ENCODE measurements at regions not wholly inside any gene's neighbourhood (a gene's known extent, or its start where the extent isn't known, plus 50 kb on each side); places are given as distances from the start of the nearest gene placed in this dataset.
"Not testable (repeated sequence)": the region's sequence is repeated elsewhere in the genome, so short reads cannot be mapped to it uniquely, and the experiment has no call there.

DNA sequence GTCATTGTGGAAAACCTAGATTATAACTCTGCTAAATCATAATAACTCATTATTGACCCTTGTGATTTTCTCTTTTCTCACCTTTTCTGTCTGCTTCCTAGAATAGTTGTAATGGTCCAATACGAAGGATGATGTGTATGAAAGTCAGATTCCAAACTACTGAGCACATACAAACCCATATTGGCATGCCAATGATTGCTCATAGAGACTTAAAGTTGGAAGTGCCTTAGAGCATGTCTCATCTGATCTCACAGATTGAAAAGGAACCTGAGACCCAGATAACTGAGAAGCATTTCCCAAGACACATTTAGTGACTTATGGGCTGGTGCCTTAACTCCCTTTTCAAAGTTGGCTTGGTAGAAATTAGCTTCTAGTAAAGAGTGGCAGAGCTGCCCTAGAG lies 594.3 kb downstream of the REEP3 start:
- no peak for DNase-seq (ENCODE audit: low read depth in 2 of 2)

DNA sequence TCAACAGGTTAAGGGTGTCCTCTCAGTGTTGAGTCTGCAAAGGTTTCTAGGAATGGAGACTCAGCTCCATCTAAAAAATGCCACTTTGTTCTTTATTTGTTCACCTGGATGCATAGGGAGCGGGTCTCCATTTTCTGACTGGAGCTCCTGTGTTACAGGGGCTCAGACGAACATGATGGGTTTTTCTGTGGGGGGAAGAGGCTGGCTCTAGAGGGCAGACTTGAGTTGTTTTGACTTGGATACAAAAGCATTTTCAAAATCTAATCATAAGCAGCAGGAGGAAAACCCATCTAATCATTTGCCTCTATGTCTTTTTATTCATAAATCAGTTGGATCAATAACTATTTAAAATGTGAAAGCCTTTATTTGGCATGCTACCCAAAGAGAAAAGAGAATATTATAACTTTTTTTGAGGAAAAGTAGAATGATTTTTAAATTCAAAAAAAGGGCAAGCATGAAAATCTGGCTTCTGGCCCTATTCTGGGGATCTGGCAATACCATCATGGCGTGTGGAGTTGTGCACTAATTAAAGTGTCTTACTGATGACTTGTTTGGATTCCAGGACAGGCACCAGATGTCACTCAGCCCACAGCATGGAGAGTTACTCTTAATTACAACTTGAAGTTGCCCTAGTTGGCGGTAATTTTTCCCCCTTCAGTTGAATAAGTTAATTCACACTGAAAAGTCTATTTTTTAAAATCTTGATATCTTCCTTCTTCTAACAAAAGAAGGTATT lies 594.9 kb downstream of the REEP3 start:
- no peak for DNase-seq (ENCODE audit: low read depth in 2 of 2)

DNA sequence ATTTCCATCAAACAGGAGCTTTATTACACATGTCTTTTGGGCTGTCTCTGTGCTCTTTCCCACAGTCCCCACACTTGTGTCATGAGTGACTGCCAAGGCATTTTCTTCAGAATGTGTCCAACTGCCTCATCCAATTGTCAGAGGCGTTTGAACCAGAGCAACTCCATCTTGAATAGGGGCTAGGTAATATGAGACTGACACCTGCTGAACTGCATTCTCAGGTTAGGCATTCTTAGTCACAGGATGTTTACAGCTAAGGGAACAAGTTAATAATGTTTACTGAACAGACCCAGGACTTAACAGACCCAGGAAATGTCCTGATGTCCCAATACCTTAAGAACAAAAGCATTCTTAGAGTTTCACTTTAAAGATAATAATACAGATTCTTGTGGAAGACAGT lies 595.5 kb downstream of the REEP3 start:
- DNase-seq (ENCODE audit: low read depth in 2 of 2) = no peak

DNA sequence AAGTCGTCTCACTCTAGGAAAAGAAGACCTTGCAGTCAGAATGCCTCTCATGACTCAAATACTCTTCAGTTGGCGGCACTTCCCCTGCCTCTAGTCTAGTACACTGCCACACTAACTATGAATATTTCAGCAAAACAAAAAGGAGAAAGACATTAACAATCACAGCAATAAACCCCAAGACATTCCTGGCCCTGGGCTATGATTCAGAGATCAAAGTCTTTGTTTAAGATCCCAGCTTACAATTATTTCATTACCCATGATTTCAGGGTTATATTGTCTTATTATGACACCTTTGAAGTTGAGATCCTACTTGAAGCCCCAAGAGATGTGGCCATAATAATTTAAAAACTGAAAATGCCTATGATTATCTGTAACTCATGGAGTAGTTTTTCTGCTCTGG lies 597.5 kb downstream of the REEP3 start:
- no peak for DNase-seq (ENCODE audit: low read depth in 2 of 2)

DNA sequence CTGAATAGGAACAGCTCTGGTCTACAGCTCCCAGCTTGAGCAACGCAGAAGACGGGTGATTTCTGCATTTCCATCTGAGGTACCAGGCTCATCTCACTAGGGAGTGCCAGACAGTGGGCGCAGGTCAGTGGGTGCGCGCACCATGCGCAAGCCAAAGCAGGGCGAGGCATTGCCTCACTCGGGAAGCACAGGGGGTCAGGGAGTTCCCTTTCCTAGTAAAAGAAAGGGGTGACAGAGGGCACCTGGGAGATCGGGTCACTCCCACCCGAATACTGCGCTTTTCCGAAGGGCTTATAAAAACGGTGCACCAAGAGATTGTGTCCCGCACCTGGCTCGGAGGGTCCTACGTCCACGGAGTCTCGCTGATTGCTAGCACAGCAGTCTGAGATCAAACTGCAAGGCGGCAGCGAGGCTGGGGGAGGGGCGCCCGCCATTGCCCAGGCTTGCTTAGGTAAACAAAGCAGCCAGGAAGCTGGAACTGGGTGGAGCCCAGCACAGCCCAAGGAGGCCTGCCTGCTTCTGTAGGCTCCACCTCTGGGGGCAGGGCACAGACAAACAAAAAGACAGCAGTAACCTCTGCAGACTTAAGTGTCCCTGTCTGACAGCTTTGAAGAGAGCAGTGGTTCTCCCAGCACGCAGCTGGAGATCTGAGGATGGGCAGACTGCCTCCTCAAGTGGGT lies 599.2 kb downstream of the REEP3 start:
- DNase-seq (ENCODE audit: low read depth in 2 of 2) = not testable (repeated sequence)

DNA sequence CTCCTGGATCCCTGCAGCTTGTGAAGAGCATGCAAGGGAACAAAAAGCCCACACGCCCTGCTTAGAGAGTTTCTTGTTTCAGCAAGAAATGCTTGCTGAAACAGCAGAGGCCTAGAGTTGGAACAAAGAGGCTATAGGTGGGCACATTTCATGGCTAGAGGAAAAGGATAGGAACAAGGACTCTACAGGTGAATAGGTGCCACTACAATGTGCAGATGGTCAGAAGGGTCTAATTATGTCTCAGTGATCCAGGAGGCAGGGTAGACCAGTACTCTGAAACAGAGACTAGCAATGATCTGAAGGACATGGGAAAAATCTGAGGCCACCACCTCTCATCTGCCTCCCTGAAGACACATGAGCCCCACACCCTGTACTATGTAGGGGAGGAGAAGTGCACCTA lies 609.0 kb downstream of the REEP3 start:
- no peak for DNase-seq (ENCODE audit: low read depth in 2 of 2)

DNA sequence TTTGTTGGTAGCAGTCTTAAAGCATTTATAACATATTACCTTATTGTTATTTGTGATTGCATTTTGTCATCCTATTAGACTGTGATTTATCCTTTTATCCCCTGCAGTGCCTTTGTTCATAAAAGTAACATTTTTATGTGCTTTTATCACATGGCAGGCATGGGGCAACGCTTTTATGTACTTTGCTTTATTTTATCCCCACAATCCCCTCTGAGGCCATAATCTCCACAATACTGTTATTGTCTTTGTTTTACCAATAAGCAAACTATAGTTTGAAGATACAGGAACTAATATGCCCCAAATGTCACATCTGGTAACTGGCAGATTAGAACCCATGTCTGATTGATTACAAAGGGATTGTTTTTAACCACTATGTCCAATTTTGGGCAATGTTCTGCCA lies 613.5 kb downstream of the REEP3 start:
- DNase-seq (ENCODE audit: low read depth in 2 of 2) = no peak

DNA sequence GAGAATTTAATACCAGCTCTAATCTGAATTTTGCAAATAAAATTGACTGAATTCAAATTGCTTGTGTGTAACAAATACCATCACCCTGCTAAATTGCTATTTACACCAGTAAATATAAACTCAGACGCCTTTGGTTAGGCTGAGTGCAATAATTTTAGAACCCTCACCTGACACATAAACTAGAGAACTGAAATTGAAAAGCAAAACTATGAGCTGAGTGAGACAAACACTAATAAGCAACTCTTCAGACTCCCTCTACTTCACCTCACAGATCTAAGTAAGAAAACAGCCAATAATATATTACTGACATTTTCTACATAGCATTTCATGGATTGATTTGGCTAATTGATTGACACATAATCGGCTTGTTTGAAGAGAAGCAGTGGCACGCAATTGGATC lies 621.2 kb downstream of the REEP3 start:
- DNase-seq (ENCODE audit: low read depth in 2 of 2) = no peak

DNA sequence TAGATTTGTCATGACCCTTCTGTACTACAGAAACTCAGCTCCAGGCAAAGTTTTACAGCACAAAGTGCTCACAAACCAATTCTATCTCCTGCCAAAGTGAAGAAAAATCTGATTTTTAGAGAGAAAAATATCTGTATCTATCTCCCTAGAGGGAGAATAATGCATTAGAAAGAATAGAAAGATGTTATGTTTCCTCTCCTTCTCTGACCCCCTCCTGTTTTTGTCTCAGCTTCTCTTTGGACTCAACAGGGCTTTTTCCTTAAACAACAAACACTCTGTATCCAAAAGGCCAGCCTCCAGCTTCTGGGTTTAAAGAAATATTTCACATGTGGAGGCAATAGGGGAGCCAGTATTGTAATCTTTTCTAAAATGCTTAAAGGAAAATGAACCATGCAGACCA lies 627.4 kb downstream of the REEP3 start:
- no peak for DNase-seq (ENCODE audit: low read depth in 2 of 2)

DNA sequence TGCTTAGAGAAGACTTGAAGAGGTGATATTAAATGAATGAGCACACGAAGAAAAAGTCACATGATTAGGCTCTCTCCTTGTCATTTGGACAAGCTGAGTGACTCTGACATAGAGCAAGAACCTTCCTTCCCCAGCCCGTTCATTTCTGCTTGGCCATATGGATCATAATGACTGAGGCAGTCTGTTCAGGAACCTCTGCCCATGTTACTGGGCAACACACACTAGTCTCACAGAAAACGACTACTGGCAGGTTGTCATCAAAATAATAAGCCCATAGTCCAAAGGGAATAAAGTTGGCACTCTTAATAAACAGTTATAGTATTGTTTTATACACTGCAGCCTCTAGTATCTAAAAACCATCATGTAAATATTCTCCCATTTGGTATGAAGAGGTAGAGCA lies 635.0 kb downstream of the REEP3 start:
- no peak for DNase-seq (ENCODE audit: low read depth in 2 of 2)

DNA sequence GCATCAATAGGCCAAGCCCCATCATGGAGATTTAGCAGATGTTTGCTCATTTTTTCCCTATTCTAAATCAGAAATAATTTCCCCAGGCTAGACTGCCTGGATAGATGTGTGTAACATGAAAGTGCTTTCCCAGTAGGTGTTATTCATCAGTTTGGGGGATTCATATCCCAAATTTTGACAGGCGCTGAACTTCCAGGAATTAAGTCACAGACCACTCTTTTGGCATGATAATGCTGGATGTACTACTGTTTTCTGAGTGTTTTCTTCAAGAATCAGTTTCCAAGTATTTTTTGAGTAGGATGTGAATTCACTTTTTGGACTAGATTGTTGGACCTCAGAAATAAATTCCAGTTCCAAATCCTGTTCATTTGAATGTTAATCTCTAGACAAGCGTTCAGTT lies 637.4 kb downstream of the REEP3 start:
- DNase-seq (ENCODE audit: low read depth in 2 of 2) = no peak

DNA sequence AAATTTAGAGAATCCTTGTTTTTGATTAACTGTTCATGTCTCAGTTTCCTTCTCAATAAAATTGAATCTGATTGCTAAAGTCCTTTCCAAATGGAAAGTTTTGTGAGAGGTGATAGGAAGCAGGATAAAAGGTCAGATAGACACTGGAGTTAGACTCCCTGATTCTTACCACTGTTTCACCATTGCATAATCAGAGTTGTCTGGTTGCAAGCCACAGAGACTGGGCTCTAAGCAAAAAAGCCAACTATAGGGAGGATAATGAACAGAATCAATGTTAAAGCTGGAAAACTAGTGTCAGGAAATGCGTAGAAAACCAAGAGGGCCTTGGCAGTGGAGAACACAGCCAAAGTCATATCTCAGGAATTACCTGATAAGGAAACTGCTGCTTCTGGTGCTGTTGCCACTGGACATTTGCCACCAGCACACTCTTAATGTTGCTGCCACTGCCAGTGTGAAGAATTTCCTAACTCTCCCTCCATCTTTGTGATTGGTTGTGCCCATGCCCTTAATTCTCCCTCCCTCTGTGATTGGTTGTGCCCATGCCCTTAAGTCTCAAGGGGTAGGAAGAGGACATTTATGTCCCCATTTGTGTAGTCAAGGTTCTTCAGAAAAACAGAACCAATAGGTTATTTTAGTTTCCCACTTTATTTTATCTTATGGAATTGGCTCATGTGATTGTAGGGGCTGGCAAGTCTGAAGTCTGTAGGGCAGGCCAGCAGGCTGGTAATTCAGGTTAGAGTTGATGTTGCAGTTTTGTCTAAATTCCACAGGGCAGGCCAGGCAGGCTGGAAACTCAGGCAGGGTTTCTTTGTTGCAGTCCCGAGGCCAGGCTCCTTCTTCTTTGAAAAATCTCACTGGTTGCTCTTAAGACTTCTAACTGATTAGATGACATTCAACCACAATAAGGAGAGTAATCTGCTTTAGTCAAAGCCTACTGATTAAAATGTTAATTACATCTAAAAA lies 639.0 kb downstream of the REEP3 start:
- no peak for DNase-seq (ENCODE audit: low read depth in 2 of 2)

DNA sequence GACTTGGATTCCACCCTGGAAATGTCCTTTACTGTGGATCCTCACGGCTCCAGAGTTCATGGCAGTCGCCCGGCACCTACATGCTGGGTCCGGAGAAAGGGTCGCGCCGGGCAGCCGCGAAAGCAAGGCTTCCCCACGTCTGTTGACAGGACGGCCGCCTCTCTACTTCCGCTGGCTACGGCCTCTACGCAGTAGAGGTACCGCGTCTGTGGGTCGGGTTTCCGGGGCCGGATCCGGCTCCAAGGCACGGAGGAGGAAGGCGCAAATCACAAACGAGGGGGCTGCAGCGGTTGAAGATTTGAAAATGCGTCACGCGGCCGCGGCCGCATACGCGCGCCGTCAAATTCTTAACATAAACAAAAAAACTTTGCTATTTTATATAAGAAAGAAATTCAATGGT lies 649.6 kb downstream of the REEP3 start:
- DNase-seq (ENCODE audit: low read depth in 2 of 2) = no peak

DNA sequence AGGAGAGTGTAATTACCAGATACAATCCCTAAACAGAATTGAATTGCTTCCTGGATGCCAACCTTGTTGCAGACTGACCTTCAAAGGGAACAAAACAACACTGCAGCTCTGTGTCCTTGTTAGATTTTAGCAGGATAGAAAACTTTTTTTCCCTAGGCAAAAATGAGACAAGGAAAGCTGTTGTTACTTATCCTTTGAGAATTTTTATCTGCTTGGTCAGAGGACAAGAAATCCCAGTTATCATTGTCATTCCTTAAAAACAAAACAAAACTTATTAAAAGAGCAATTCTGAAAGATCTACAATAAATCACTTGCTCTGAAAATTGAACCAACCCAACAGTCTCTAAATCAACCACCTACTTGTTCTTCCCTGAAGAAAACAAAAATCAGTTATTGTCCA lies 652.6 kb downstream of the REEP3 start:
- DNase-seq (ENCODE audit: low read depth in 2 of 2) = no peak

DNA sequence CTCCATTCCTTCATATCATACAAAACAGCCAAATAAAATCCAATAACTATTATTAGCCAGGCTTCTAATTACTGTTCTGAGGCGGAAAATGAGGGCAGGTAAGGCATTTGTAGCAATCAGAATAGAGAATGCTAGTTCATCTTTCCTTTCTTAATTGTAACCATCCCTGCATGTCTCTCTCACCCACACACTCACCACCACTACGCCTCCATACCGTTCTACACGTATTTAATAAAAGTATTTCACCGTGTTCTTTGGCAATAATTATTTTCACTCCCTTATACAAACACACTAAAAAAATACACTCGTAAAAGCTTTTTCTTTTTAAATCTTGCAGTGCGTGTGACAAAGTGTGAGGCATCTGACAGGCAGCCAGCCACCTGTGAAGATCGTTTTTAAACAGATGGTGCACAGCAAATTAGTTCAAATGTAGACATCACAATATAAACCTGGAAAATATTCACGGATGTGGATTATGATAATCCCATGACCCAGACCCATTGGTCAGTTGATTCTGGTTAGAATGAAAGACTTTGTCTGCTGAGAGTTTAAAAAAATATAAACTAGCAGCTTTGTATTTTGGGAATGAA lies 653.6 kb downstream of the REEP3 start:
- no peak for DNase-seq (ENCODE audit: low read depth in 2 of 2)

DNA sequence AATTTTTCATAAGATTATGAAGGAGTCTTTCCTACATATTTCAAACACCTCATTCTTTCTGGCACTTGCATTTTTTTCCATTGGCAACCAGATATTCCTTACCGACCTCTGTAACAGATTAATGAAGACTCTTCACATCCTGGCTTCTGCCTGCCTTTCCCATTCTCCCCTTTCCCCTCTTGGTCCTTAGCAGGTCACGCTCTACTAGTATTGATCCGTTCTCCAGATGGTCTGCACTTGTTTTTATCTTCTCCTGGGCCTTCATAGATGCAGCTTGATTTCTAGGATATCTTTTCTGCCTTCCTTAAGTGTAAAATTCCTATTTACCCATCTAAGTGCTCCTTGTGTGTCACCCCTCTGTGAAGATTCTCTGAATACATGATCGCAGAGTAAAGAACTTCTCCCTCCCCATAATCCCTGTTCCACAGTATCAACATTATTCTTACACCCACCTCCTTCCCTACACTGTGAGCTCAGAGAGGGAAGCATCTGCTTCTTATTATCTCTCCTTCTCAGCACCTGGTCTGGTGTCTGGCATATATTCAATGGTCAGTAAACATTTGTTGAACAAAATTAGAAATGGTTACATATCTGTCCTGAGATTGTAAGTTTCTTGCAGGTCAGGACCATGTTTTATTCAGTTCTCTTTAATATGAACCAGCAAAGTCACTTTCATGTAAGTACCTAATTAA lies 654.2 kb downstream of the REEP3 start:
- DNase-seq (ENCODE audit: low read depth in 2 of 2) = no peak

DNA sequence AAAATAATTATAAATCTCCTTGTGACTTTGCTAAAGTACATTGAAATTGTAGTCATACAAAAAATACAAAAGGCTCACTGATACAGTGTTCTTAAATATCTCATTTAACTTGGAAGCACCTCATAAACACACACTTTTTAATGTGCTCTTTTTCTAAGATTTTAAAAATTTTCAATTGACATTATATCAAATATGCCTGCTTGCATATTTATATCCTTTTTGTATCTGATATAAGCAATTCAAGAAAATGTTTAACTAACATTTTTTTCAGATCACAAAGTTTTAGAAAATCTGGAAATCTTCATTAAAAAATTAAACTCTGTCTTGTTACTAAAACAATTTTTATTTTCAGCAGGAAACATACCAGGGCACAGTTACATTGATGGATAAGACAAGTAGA lies 661.5 kb downstream of the REEP3 start:
- DNase-seq (ENCODE audit: low read depth in 2 of 2) = no peak

DNA sequence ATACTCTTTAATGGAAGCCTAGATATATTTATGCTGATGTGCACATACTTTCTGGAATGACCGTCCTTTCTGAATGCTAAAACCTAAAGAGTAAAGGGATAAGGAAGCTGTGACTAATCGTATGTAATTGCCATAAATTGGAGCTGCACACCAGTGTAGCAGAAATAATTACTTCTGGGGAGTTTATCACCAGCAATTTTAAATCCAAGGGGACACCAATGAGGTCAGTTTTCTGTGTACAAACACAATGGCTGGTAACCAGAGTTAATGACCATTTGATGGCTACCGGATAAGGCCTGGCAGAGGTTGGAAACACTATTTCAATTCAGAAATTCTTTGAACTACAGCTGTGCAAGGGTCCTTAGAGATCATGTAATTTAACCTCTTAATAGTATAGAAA lies 670.1 kb downstream of the REEP3 start:
- no peak for DNase-seq (ENCODE audit: low read depth in 2 of 2)

DNA sequence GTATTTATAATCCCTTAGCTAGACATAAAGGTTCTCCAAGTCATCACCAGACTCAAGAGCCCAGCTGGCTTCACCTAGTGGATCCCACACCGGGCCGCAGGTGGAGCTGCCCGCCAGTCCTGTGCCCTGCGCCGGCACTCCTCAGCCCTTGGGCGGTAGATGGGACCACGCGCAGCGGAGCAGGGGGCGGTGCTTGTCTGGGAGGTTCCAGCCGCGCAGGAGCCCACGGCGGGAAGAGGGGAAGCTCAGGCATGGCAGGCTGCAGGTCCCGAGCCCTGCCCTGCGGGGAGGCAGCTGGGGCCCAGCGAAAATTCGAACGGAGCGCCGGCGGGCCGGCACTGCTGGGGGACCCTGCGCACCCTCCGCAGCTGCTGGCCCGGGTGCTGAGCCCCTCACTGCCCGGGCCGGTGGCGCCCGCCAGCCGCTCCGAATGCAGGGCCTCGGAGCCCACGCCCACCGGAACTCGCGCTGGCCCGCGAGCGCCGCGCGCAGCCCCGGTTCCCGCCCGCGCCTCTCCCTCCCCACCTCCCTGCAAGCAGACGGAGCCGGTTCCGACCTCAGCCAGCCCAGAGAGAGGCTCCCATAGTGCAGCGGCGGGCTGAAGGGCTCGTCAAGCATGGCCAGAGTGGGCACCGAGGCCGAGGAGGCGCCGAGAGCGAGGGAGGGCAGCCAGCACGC lies 675.6 kb downstream of the REEP3 start:
- no peak for DNase-seq (ENCODE audit: low read depth in 2 of 2)

DNA sequence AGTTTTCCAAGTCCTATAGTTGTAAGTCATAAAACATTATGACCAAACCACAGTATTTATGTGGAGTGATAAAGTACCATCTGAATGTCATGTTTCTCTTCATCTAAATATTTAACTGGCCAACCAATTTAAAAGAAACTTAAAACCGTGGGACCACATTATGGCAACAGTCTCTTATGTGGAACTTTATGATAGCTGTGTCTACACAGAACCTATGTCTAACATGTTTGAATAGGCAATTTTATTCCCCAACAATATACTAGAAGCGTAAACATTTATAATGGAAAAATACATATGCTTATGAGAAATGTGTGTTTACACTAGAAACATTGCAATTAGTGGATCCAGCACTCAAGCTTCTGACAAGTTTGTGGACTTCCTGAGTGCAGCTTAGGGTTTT lies 680.7 kb downstream of the REEP3 start:
- no peak for DNase-seq (ENCODE audit: low read depth in 2 of 2)

DNA sequence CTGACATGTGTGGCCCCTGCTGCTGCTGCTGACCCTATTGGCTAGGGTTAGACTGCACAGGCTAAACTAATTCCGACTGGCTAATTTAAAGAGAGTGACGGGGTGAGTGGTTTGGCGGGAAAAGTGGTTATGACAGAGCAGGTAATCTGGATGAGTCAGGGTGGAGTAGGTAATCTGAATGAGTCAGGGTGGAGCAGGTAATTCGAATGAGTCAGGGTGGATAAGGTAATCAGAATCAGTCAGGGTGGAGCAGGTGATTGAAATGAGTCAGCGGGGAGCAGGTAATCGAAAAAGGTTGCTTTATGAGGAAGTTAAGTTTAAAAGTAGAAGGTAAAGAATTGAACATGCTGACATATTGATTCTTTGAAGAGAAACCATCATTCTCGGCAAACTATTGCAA lies 683.3 kb downstream of the REEP3 start:
- not testable (repeated sequence) for DNase-seq (ENCODE audit: low read depth in 2 of 2)

Measured in stimulated activated CD4-positive, alpha-beta T cell treated with anti-CD3 and anti-CD28 coated beads, Interleukin-1b, Interleukin-23, amount 100 ng/mL, for 1 hour (primary cell).